Right lobe of liver (tissue), 4 donors: ENCODE measurements at regions not wholly inside any gene's neighbourhood (a gene's known extent, or its start where the extent isn't known, plus 50 kb on each side); places are given as distances from the start of the nearest gene placed in this dataset.

ENCODE experiments used
- POLR2A ChIP-seq: fragments of 450-650 bp; IDR thresholded peaks from one replicate; pipeline ENCODE4 v1.6.1; 2017; ENCODE audit warnings: antibody characterized with exemption, mild to moderate bottlenecking
- TF ChIP-seq, protein P1 (sequence below), 4 donors: fragments of 200-600 bp in 3 of 4; fragments of 450-650 bp in 1 of 4; IDR thresholded peaks; one replicate each; pipeline versions ENCODE4 v1.5.1 to v1.8.0; 2016 to 2022; ENCODE audit warnings: antibody characterized with exemption in 4 of 4, mild to moderate bottlenecking in 2 of 4
- donor health status: DM: no; HTN: no; CAD: no.
- donor health status: DM: no; HTN: no; CAD: no.
- donor health status: DM: no; HTN: yes; CAD: no.

DNA sequence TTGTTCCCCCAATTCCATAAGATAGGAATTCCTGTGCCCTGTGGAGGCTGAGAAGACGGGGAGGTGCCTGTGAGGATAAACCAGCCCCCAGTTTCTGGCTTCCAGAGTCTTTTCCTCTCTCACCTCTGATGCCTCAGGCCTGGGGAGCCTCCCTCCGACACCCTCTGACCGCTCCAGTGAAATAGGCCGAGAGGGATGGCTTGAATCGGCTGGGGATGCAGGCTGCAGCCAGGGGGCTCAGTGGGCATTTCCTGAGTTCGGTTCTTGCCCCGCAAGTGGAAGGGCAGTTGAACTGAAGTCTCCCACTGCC is 339.4 kb downstream of the SEC14L1 start:
- no peak for TF ChIP-seq POLR2A
- TF ChIP-seq, protein P1, sequence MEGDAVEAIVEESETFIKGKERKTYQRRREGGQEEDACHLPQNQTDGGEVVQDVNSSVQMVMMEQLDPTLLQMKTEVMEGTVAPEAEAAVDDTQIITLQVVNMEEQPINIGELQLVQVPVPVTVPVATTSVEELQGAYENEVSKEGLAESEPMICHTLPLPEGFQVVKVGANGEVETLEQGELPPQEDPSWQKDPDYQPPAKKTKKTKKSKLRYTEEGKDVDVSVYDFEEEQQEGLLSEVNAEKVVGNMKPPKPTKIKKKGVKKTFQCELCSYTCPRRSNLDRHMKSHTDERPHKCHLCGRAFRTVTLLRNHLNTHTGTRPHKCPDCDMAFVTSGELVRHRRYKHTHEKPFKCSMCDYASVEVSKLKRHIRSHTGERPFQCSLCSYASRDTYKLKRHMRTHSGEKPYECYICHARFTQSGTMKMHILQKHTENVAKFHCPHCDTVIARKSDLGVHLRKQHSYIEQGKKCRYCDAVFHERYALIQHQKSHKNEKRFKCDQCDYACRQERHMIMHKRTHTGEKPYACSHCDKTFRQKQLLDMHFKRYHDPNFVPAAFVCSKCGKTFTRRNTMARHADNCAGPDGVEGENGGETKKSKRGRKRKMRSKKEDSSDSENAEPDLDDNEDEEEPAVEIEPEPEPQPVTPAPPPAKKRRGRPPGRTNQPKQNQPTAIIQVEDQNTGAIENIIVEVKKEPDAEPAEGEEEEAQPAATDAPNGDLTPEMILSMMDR (IDR thresholded peaks at IDR 0.05) = no peak
